Tibial nerve (tissue), 4 donors: ENCODE measurements at regions not wholly inside any gene's neighbourhood (a gene's known extent, or its start where the extent isn't known, plus 50 kb on each side); places are given as distances from the start of the nearest gene placed in this dataset.

Source experiments
- DNase-seq, 2 donors: peaks; one replicate each; pipeline ENCODE4 v3.0.0-alpha.2; 2019; ENCODE audit warnings: low spot score in 2 of 2
- H3K27ac ChIP-seq, 4 donors: fragments of 200-600 bp; sonication (generic) in 3 of 4; one replicate each; pipeline ENCODE4 v1.5.1; 2017 to 2019; ENCODE audit warnings: mild to moderate bottlenecking in 1 of 4
- H3K27me3 ChIP-seq, 2 donors: fragments of 200-600 bp; sonication (generic) in 1 of 2; one replicate each; pipeline versions ENCODE4 v1.5.1 to v1.6.0; 2017 to 2019
- H3K36me3 ChIP-seq, 3 donors: fragments of 200-600 bp; sonication (generic); one replicate each; pipeline ENCODE4 v1.5.1; 2018 to 2019
- H3K4me1 ChIP-seq, 4 donors: fragments of 200-600 bp; sonication (generic) in 3 of 4; one replicate each; pipeline ENCODE4 v1.5.1; 2017 to 2019
- H3K4me3 ChIP-seq, 4 donors: fragments of 200-600 bp; sonication (generic) in 3 of 4; one replicate each; pipeline ENCODE4 v1.5.1; 2017 to 2019; ENCODE audit warnings: mild to moderate bottlenecking in 1 of 4, moderate library complexity in 1 of 4
- H3K9me3 ChIP-seq, 4 donors: fragments of 200-600 bp; sonication (generic) in 3 of 4; one replicate each; pipeline ENCODE4 v1.5.1; 2017 to 2019
- EP300 ChIP-seq, 2 donors: sonication (generic); formaldehyde crosslinking; IDR thresholded peaks; one replicate each; pipeline ENCODE4 v1.6.1; 2017; ENCODE audit warnings: antibody characterized with exemption in 2 of 2, mild to moderate bottlenecking in 1 of 2
- POLR2A ChIP-seq, 2 donors: fragments of 450-650 bp; IDR thresholded peaks; one replicate each; pipeline ENCODE4 v1.6.1; 2017; ENCODE audit warnings: antibody characterized with exemption in 2 of 2, mild to moderate bottlenecking in 2 of 2, moderate library complexity in 2 of 2
- WGBS, 2 donors: methylation state at CpG; one replicate each; pipeline ENCODE4 v1.1.5; 2018; 5-methylcytosine and 5-hydroxymethylcytosine counted together
- TF ChIP-seq, protein P1 (sequence below), 5 experiments: fragments of 200-600 bp in 3 of 5; fragments of 450-650 bp in 2 of 5; sonication (generic) in 3 of 5; IDR thresholded peaks; one replicate each; pipeline ENCODE4 v1.5.1; 2016 to 2019; ENCODE audit warnings: antibody characterized with exemption in 5 of 5, mild to moderate bottlenecking in 3 of 5, moderate library complexity in 2 of 5

DNA sequence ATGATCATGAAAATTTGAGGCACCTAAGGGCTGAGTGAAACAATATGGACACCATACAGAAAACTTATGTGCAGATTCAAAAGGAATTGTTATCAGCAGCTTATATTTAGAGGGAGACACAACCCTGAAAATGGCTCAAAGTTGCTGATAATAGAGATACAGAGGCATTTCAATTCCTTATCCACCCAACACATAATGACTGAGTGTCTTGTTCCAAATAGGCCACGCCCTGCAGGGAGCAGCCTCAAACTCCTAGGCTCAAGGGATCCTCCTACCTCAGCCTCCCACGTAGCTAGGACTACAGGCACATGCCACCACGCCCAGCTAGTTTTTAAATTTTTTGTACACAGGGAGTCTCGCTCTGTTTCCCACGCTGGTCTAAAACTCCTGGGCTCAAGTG lies 79.0 kb downstream of the LBH start:
- H3K4me1 ChIP-seq = no peaks in the 10 kb centered on the region
- no peak overlapping the region for H3K27ac ChIP-seq
- 82 to 88% methylated on average over 5 of the region's 5 CpGs for WGBS, 2 donors
- no peak overlapping the region for H3K4me3 ChIP-seq
- DNase-seq = no peak
- no peaks in the 10 kb centered on the region for H3K27me3 ChIP-seq
- no peaks in the 10 kb centered on the region for H3K36me3 ChIP-seq
- TF ChIP-seq POLR2A (IDR thresholded peaks at IDR 0.05) = no peak
- TF ChIP-seq, protein P1, sequence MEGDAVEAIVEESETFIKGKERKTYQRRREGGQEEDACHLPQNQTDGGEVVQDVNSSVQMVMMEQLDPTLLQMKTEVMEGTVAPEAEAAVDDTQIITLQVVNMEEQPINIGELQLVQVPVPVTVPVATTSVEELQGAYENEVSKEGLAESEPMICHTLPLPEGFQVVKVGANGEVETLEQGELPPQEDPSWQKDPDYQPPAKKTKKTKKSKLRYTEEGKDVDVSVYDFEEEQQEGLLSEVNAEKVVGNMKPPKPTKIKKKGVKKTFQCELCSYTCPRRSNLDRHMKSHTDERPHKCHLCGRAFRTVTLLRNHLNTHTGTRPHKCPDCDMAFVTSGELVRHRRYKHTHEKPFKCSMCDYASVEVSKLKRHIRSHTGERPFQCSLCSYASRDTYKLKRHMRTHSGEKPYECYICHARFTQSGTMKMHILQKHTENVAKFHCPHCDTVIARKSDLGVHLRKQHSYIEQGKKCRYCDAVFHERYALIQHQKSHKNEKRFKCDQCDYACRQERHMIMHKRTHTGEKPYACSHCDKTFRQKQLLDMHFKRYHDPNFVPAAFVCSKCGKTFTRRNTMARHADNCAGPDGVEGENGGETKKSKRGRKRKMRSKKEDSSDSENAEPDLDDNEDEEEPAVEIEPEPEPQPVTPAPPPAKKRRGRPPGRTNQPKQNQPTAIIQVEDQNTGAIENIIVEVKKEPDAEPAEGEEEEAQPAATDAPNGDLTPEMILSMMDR (IDR thresholded peaks at IDR 0.05) = no peak
- TF ChIP-seq EP300 (IDR thresholded peaks at IDR 0.05) = no peak
- H3K9me3 ChIP-seq = no peaks in the 10 kb centered on the region

DNA sequence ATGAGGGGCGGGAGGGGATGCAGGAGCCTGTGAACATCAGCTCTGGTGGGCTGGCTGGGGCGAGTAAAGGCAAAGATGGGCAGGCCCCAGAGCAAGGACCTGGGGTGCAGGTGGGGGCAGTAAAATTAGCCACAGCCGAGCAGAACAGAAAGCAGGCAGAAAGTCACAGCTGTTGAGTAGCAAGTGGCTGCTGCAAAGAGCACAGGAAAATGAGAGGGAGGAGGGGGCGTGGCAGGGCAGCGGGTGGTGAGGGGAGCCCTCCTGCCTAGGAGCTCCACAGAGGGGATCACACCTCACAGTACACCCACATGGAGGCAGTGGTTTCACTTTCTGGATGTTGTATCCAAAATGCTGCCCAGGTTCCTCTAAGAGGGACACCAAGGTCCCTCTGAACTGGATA lies 79.6 kb downstream of the LBH start:
- Histone ChIP-seq H3K9me3 (no peaks in the 10 kb centered on the region), H3K4me1 (no peaks in the 10 kb centered on the region), H3K27ac (no peak overlapping the region), H3K36me3 (no peaks in the 10 kb centered on the region), H3K27me3 (no peaks in the 10 kb centered on the region), H3K4me3 (no peak overlapping the region)
- no peak for TF ChIP-seq POLR2A (IDR thresholded peaks at IDR 0.05)
- TF ChIP-seq, protein P1 (IDR thresholded peaks at IDR 0.05) = no peak
- no peak for TF ChIP-seq EP300 (IDR thresholded peaks at IDR 0.05)
- 79% methylated on average over 5 of the region's 5 CpGs for WGBS, 2 donors
- DNase-seq = no peak

DNA sequence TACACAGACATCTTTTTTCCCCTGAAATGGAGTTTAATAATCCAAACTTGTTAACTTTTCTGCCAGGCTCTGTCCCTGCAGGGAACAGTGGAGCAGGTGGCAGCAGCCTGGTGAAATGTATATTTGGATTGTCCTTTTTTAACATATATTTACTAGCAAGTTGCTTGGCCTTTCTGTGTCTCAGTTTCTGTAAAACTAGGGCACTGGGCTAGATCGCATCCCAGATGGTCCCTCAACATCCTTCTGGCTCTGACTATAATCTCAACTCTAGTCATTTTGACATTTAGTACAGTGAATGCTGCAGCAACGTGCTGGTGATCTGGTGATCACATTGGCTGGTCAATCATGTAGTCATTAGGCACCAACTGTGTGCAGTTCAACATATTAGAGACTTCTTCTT lies 80.4 kb downstream of the LBH start:
- 79 to 88% methylated on average over 2 of the region's 2 CpGs for WGBS, 2 donors
- no peaks in the 10 kb centered on the region for H3K4me1 ChIP-seq
- H3K4me3 ChIP-seq = no peak overlapping the region
- H3K36me3 ChIP-seq = no peaks in the 10 kb centered on the region
- H3K9me3 ChIP-seq = no peaks in the 10 kb centered on the region
- H3K27ac ChIP-seq = no peak overlapping the region
- DNase-seq = no peak
- TF ChIP-seq POLR2A (IDR thresholded peaks at IDR 0.05) (no peak), EP300 (IDR thresholded peaks at IDR 0.05) (no peak)
- TF ChIP-seq, protein P1 (IDR thresholded peaks at IDR 0.05) = no peak
- H3K27me3 ChIP-seq = no peaks in the 10 kb centered on the region

DNA sequence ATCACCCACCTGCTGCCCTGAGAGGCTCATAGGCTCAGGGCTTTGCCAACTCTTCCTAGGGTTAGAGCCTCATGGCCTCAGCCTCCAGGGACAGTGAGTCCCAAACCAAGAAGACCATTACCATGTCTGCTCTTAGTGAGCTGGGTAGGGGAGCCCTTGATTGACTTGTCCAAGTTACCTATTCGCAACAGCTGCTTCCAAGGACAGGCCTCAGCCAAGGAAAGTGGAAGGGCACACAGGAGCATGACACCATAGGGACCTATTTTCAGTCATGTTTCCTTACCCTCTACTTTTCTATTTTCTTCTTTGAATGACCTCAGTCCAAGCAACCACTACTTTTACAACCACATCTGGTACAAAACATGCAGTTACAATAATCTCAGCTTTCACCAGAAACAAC lies 81.6 kb downstream of the LBH start:
- 86 to 93% methylated on average over 1 of the region's 1 CpG for WGBS, 2 donors
- no peak for TF ChIP-seq EP300 (IDR thresholded peaks at IDR 0.05)
- TF ChIP-seq, protein P1 (IDR thresholded peaks at IDR 0.05) = no peak
- no peak for TF ChIP-seq POLR2A (IDR thresholded peaks at IDR 0.05)

DNA sequence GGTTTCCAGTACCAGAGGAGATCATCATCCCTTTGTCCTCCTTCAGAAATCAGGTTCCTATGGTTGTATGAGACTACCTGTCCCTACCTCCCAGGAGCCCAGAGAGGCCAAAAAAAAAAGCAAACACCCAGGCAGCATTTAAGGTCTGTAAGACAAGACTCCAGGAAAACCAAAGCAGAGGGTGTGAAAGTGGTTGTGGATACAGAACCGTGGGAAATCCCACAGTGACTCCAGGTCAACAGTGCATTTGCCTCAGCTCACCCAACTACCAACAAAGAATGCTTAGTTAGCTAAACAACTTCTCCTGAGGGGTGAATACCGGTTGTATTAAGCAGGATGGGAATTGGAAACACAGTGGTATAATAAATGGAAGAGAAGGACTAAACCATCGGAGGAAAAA lies 83.6 kb downstream of the LBH start:
- Histone ChIP-seq H3K9me3 (no peaks in the 10 kb centered on the region), H3K4me3 (no peak overlapping the region), H3K4me1 (no peaks in the 10 kb centered on the region), H3K36me3 (no peaks in the 10 kb centered on the region), H3K27me3 (no peaks in the 10 kb centered on the region), H3K27ac (no peak overlapping the region)
- TF ChIP-seq, protein P1 (IDR thresholded peaks at IDR 0.05) = no peak
- TF ChIP-seq POLR2A (IDR thresholded peaks at IDR 0.05) (no peak), EP300 (IDR thresholded peaks at IDR 0.05) (no peak)
- DNase-seq = no peak
- 75% methylated on average over 3 of the region's 3 CpGs for WGBS, 2 donors

More for the DNA sequence above, 81.6 kb downstream of the LBH start:
- Histone ChIP-seq H3K27ac (no peak overlapping the region), H3K9me3 (no peaks in the 10 kb centered on the region), H3K27me3 (no peaks in the 10 kb centered on the region), H3K4me3 (no peak overlapping the region), H3K36me3 (no peaks in the 10 kb centered on the region), H3K4me1 (no peaks in the 10 kb centered on the region)
- DNase-seq = no peak
